AG09319 (cell line): ENCODE measurements at regions not wholly inside any gene's neighbourhood (a gene's known extent, or its start where the extent isn't known, plus 50 kb on each side); places are given as distances from the start of the nearest gene placed in this dataset.
"Not testable (repeated sequence)": the region's sequence is repeated elsewhere in the genome, so short reads cannot be mapped to it uniquely, and the experiment has no call there.

ENCODE experiments used
- DNase-seq: peaks from one replicate; pipeline ENCODE4 v3.0.0-alpha.2; 2010; ENCODE audit warnings: low read depth; ENCODE audit errors: extremely low read depth
- CTCF ChIP-seq: IDR thresholded peaks from 2 replicates; pipeline ENCODE4 v1.5.1; 2011; ENCODE audit warnings: low read depth, mild to moderate bottlenecking, inconsistent platforms, low read length, moderate library complexity

- no peak for TF ChIP-seq CTCF
- peak; percentile 11 for DNase-seq
Observed at GRCh38 chr6:9316831-9317230, 881.5 kb upstream of the SLC35B3 start.

- no peak for TF ChIP-seq CTCF
- no peak for DNase-seq
Observed at GRCh38 chr6:9315966-9316650, 880.8 kb upstream of the SLC35B3 start.

- no peak for TF ChIP-seq CTCF
- no peak for DNase-seq
Observed at GRCh38 chr6:9308284-9308683, 872.9 kb upstream of the SLC35B3 start.

GRCh38 chr6:9307786-9308185 lies 872.4 kb upstream of the SLC35B3 start:
- no peak for DNase-seq
- no peak for TF ChIP-seq CTCF

GRCh38 chr6:9307187-9307586 lies 871.8 kb upstream of the SLC35B3 start:
- no peak for TF ChIP-seq CTCF
- DNase-seq: no peak

GRCh38 chr6:9295644-9296043 lies 860.3 kb upstream of the SLC35B3 start:
- no peak for DNase-seq
- TF ChIP-seq CTCF: no peak

- no peak for DNase-seq
- no peak for TF ChIP-seq CTCF
Observed at GRCh38 chr6:9292975-9293374, 857.6 kb upstream of the SLC35B3 start.

- DNase-seq: not testable (repeated sequence)
Observed at GRCh38 chr6:9290342-9290741, 855.0 kb upstream of the SLC35B3 start.
